Liver (tissue), 3 donors: ENCODE measurements at regions not wholly inside any gene's neighbourhood (a gene's known extent, or its start where the extent isn't known, plus 50 kb on each side); places are given as distances from the start of the nearest gene placed in this dataset.

Source experiments
- EGR1 ChIP-seq, 2 donors: IDR thresholded peaks; 2 replicates each; pipeline ENCODE4 v1.6.1; 2016 to 2018; ENCODE audit warnings: antibody characterized with exemption in 2 of 2, low read depth in 2 of 2
- GABPA ChIP-seq, 2 donors: IDR thresholded peaks in 1 of 2; conservative IDR thresholded peaks in 1 of 2; 2 replicates each; pipeline ENCODE4 v1.6.1; 2016; ENCODE audit warnings: antibody characterized with exemption in 2 of 2, mild to moderate bottlenecking in 1 of 2, moderate library complexity in 1 of 2
- JUND ChIP-seq, 2 donors: IDR thresholded peaks; 2 replicates each; pipeline ENCODE4 v1.6.1; 2016; ENCODE audit warnings: antibody characterized with exemption in 2 of 2
- NR2F2 ChIP-seq: IDR thresholded peaks from 2 replicates; pipeline ENCODE4 v1.6.1; 2016; ENCODE audit warnings: antibody characterized with exemption
- RAD21 ChIP-seq, 2 donors: IDR thresholded peaks; 2 replicates each; pipeline ENCODE4 v1.6.1; 2016; ENCODE audit warnings: antibody characterized with exemption in 2 of 2, mild to moderate bottlenecking in 2 of 2
- SP1 ChIP-seq: IDR thresholded peaks from 2 replicates; pipeline ENCODE4 v1.6.1; 2018; ENCODE audit warnings: antibody characterized with exemption, mild to moderate bottlenecking
- TAF1 ChIP-seq: conservative IDR thresholded peaks from 2 replicates; pipeline ENCODE4 v1.6.1; 2016; ENCODE audit warnings: antibody characterized with exemption, mild to moderate bottlenecking
- YY1 ChIP-seq: IDR thresholded peaks from 2 replicates; pipeline ENCODE4 v1.6.1; 2016; ENCODE audit warnings: antibody characterized with exemption, mild to moderate bottlenecking
- TF ChIP-seq, protein P1 (sequence below): fragments of 150-350 bp; IDR thresholded peaks from 2 replicates; pipeline ENCODE4 v1.5.1; 2017; ENCODE audit warnings: improper control_type of control experiment, low read depth, low read length; ENCODE audit not compliant: missing input control
- TF ChIP-seq, protein P2 (sequence below): IDR thresholded peaks from 2 replicates; pipeline ENCODE4 v1.6.1; 2016; ENCODE audit warnings: antibody characterized with exemption, mild to moderate bottlenecking
- TF ChIP-seq, protein P3 (sequence below): IDR thresholded peaks from 2 replicates; pipeline ENCODE4 v1.6.1; 2016; ENCODE audit warnings: antibody characterized with exemption
- TF ChIP-seq, protein P4 (sequence below): IDR thresholded peaks from 2 replicates; pipeline ENCODE4 v1.6.1; 2016; ENCODE audit warnings: antibody characterized with exemption
- TF ChIP-seq, protein P5 (sequence below): IDR thresholded peaks from 2 replicates; pipeline ENCODE4 v1.6.1; 2016; ENCODE audit warnings: antibody characterized with exemption
- donor health status: healthy.
- donor health status: healthy.

DNA sequence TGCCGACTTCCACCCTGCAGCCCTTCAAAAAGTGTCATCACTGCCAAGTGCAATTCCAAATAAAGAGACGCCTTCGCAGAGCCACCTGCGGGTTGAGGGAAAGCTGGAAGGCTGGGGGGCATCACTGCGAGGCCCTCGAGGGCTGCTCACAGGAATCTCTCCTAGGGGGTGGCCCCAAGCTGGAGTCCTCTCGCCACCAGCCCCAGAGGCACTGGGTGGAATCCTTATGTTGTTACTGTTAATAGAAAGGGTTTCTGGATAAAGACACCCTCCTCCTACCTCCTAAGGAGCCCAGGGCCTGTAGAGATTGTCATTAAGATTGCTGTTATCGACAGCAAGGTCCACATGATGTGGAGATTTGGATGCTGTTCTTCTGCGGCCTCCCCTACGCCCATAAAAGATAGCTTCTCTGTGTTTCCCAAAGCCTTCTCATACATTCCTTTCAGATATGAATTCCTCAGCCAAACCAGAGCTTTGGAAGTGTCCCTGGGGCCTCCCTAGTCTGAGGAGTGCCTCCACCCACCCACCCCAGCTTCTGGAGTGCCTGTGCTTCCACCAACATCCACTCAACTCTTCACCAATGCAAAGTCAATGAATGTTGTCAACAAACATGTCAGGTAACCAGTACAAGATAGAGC is 512.7 kb downstream of the SHQ1 start:
- TF ChIP-seq, protein P1, sequence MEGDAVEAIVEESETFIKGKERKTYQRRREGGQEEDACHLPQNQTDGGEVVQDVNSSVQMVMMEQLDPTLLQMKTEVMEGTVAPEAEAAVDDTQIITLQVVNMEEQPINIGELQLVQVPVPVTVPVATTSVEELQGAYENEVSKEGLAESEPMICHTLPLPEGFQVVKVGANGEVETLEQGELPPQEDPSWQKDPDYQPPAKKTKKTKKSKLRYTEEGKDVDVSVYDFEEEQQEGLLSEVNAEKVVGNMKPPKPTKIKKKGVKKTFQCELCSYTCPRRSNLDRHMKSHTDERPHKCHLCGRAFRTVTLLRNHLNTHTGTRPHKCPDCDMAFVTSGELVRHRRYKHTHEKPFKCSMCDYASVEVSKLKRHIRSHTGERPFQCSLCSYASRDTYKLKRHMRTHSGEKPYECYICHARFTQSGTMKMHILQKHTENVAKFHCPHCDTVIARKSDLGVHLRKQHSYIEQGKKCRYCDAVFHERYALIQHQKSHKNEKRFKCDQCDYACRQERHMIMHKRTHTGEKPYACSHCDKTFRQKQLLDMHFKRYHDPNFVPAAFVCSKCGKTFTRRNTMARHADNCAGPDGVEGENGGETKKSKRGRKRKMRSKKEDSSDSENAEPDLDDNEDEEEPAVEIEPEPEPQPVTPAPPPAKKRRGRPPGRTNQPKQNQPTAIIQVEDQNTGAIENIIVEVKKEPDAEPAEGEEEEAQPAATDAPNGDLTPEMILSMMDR = no peak
- TF ChIP-seq JUND (IDR thresholded peaks at IDR 0.05) (no peak), TAF1 (no peak), SP1 (no peak), GABPA (IDR thresholded peaks at IDR 0.05 in 1 of 2, conservative IDR thresholded peaks at IDR 0.05 in 1 of 2) (no peak), YY1 (no peak), RAD21 (IDR thresholded peaks at IDR 0.05) (no peak), NR2F2 (no peak), EGR1 (IDR thresholded peaks at IDR 0.05; ENCODE audit: low read depth in 2 of 2) (no peak)
- TF ChIP-seq, protein P2, sequence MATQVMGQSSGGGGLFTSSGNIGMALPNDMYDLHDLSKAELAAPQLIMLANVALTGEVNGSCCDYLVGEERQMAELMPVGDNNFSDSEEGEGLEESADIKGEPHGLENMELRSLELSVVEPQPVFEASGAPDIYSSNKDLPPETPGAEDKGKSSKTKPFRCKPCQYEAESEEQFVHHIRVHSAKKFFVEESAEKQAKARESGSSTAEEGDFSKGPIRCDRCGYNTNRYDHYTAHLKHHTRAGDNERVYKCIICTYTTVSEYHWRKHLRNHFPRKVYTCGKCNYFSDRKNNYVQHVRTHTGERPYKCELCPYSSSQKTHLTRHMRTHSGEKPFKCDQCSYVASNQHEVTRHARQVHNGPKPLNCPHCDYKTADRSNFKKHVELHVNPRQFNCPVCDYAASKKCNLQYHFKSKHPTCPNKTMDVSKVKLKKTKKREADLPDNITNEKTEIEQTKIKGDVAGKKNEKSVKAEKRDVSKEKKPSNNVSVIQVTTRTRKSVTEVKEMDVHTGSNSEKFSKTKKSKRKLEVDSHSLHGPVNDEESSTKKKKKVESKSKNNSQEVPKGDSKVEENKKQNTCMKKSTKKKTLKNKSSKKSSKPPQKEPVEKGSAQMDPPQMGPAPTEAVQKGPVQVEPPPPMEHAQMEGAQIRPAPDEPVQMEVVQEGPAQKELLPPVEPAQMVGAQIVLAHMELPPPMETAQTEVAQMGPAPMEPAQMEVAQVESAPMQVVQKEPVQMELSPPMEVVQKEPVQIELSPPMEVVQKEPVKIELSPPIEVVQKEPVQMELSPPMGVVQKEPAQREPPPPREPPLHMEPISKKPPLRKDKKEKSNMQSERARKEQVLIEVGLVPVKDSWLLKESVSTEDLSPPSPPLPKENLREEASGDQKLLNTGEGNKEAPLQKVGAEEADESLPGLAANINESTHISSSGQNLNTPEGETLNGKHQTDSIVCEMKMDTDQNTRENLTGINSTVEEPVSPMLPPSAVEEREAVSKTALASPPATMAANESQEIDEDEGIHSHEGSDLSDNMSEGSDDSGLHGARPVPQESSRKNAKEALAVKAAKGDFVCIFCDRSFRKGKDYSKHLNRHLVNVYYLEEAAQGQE = no peak
- TF ChIP-seq, protein P3, sequence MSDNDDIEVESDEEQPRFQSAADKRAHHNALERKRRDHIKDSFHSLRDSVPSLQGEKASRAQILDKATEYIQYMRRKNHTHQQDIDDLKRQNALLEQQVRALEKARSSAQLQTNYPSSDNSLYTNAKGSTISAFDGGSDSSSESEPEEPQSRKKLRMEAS = no peak
- TF ChIP-seq, protein P4, sequence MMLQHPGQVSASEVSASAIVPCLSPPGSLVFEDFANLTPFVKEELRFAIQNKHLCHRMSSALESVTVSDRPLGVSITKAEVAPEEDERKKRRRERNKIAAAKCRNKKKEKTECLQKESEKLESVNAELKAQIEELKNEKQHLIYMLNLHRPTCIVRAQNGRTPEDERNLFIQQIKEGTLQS = no peak
- TF ChIP-seq, protein P5, sequence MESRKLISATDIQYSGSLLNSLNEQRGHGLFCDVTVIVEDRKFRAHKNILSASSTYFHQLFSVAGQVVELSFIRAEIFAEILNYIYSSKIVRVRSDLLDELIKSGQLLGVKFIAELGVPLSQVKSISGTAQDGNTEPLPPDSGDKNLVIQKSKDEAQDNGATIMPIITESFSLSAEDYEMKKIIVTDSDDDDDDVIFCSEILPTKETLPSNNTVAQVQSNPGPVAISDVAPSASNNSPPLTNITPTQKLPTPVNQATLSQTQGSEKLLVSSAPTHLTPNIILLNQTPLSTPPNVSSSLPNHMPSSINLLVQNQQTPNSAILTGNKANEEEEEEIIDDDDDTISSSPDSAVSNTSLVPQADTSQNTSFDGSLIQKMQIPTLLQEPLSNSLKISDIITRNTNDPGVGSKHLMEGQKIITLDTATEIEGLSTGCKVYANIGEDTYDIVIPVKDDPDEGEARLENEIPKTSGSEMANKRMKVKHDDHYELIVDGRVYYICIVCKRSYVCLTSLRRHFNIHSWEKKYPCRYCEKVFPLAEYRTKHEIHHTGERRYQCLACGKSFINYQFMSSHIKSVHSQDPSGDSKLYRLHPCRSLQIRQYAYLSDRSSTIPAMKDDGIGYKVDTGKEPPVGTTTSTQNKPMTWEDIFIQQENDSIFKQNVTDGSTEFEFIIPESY = no peak
